ENCODE measurements at regions not wholly inside any gene's neighbourhood (a gene's known extent, or its start where the extent isn't known, plus 50 kb on each side); places are given as distances from the start of the nearest gene placed in this dataset.

- DNase-seq: no peak
Measured at GRCh38 chr19:33950091-33950750, 153.6 kb downstream of the KCTD15 start.

- DNase-seq: no peak
Measured at GRCh38 chr19:33953023-33953422, 156.4 kb downstream of the KCTD15 start.

- no peak for DNase-seq
Measured at GRCh38 chr19:33953592-33953991, 156.9 kb downstream of the KCTD15 start.

- DNase-seq: no peak
Measured at GRCh38 chr19:33954686-33955085, 158.0 kb downstream of the KCTD15 start.

GRCh38 chr19:33956941-33957340 is 160.3 kb downstream of the KCTD15 start:
- DNase-seq: no peak

GRCh38 chr19:33957804-33958203 is 161.1 kb downstream of the KCTD15 start:
- DNase-seq: no peak

GRCh38 chr19:33960566-33960965 is 163.9 kb downstream of the KCTD15 start:
- DNase-seq: no peak

- no peak for DNase-seq
Measured at GRCh38 chr19:33962161-33962560, 165.5 kb downstream of the KCTD15 start.

- DNase-seq: no peak
Measured at GRCh38 chr19:33963514-33963913, 166.8 kb downstream of the KCTD15 start.

GRCh38 chr19:33971073-33971472 is 174.4 kb downstream of the KCTD15 start:
- DNase-seq: no peak

GRCh38 chr19:33977756-33978685 is 181.4 kb downstream of the KCTD15 start:
- no peak for DNase-seq

GRCh38 chr19:33982706-33983105 is 186.0 kb downstream of the KCTD15 start:
- DNase-seq: no peak

GRCh38 chr19:33988601-33989000 is 183.7 kb upstream of the LSM14A start:
- DNase-seq: no peak

GRCh38 chr19:33997690-33998089 is 174.6 kb upstream of the LSM14A start:
- no peak for DNase-seq

- no peak for DNase-seq
Measured at GRCh38 chr19:33998302-33998701, 174.0 kb upstream of the LSM14A start.

GRCh38 chr19:33998739-33999345 is 173.5 kb upstream of the LSM14A start:
- no peak for DNase-seq

GRCh38 chr19:34017024-34017423 is 155.3 kb upstream of the LSM14A start:
- no peak for DNase-seq

- DNase-seq: no peak
Measured at GRCh38 chr19:34017601-34018000, 154.7 kb upstream of the LSM14A start.

GRCh38 chr19:34018546-34018945 is 153.8 kb upstream of the LSM14A start:
- no peak for DNase-seq

- DNase-seq: no peak
Measured at GRCh38 chr19:34023381-34023780, 148.9 kb upstream of the LSM14A start.

- no peak for DNase-seq
Measured at GRCh38 chr19:34033880-34034279, 138.4 kb upstream of the LSM14A start.

GRCh38 chr19:34034318-34034846 is 137.9 kb upstream of the LSM14A start:
- DNase-seq: no peak

- no peak for DNase-seq
Measured at GRCh38 chr19:34041925-34042521, 130.3 kb upstream of the LSM14A start.

Data from NCI-H1417 treated with DMSO at 0.1 percent for 48 hours (cell line).